ENCODE measurements at regions not wholly inside any gene's neighbourhood (a gene's known extent, or its start where the extent isn't known, plus 50 kb on each side); places are given as distances from the start of the nearest gene placed in this dataset.
"Not testable (repeated sequence)": the region's sequence is repeated elsewhere in the genome, so short reads cannot be mapped to it uniquely, and the experiment has no call there.

GRCh38 chr2:47728551-47728950, 54.4 kb upstream of the MSH6 start:
- no peak for DNase-seq (ENCODE audit: low read depth, low spot score)

- DNase-seq (ENCODE audit: low read depth, low spot score), result no peak
Measured at GRCh38 chr2:47727956-47728355, 55.0 kb upstream of the MSH6 start.

GRCh38 chr2:47726978-47727377, 56.0 kb upstream of the MSH6 start:
- not testable (repeated sequence) for DNase-seq (ENCODE audit: low read depth, low spot score)

- DNase-seq (ENCODE audit: low read depth, low spot score), result no peak
Measured at GRCh38 chr2:47725808-47726207, 57.1 kb upstream of the MSH6 start.

- no peak for DNase-seq (ENCODE audit: low read depth, low spot score)
Measured at GRCh38 chr2:47724221-47724981, 58.5 kb upstream of the MSH6 start.

GRCh38 chr2:47721296-47721695, 61.6 kb upstream of the MSH6 start:
- no peak for DNase-seq (ENCODE audit: low read depth, low spot score)

GRCh38 chr2:47720559-47720958, 62.4 kb upstream of the MSH6 start:
- DNase-seq (ENCODE audit: low read depth, low spot score), result no peak

- DNase-seq (ENCODE audit: low read depth, low spot score), result no peak
Measured at GRCh38 chr2:47720036-47720435, 62.9 kb upstream of the MSH6 start.

GRCh38 chr2:47719099-47719498, 63.8 kb upstream of the MSH6 start:
- no peak for DNase-seq (ENCODE audit: low read depth, low spot score)

GRCh38 chr2:47716307-47716706, 66.6 kb upstream of the MSH6 start:
- not testable (repeated sequence) for DNase-seq (ENCODE audit: low read depth, low spot score)

GRCh38 chr2:47715552-47715951, 67.4 kb upstream of the MSH6 start:
- no peak for DNase-seq (ENCODE audit: low read depth, low spot score)

- DNase-seq (ENCODE audit: low read depth, low spot score), result no peak
Measured at GRCh38 chr2:47708801-47709499, 74.0 kb upstream of the MSH6 start.

GRCh38 chr2:47704287-47704686, 78.7 kb upstream of the MSH6 start:
- no peak for DNase-seq (ENCODE audit: low read depth, low spot score)

- DNase-seq (ENCODE audit: low read depth, low spot score), result no peak
Measured at GRCh38 chr2:47699533-47700215, 83.3 kb upstream of the MSH6 start.

- DNase-seq (ENCODE audit: low read depth, low spot score), result not testable (repeated sequence)
Measured at GRCh38 chr2:47698436-47698972, 84.4 kb upstream of the MSH6 start.

- not testable (repeated sequence) for DNase-seq (ENCODE audit: low read depth, low spot score)
Measured at GRCh38 chr2:47697681-47698435, 85.1 kb upstream of the MSH6 start.

GRCh38 chr2:47697000-47697601, 85.8 kb upstream of the MSH6 start:
- no peak for DNase-seq (ENCODE audit: low read depth, low spot score)

- DNase-seq (ENCODE audit: low read depth, low spot score), result no peak
Measured at GRCh38 chr2:47696478-47696831, 86.5 kb upstream of the MSH6 start.

- no peak for DNase-seq (ENCODE audit: low read depth, low spot score)
Measured at GRCh38 chr2:47695800-47696477, 87.0 kb upstream of the MSH6 start.

- DNase-seq (ENCODE audit: low read depth, low spot score), result not testable (repeated sequence)
Measured at GRCh38 chr2:47694451-47694850, 88.5 kb upstream of the MSH6 start.

Data from brain pericyte (primary cell).